Glomerular endothelial cell (primary cell): ENCODE measurements at regions not wholly inside any gene's neighbourhood (a gene's known extent, or its start where the extent isn't known, plus 50 kb on each side); places are given as distances from the start of the nearest gene placed in this dataset.

Source experiments
- DNase-seq: peaks from one replicate; pipeline ENCODE4 v3.0.0-alpha.2; 2011; ENCODE audit warnings: low read depth, low spot score; ENCODE audit errors: extremely low read depth

DNA sequence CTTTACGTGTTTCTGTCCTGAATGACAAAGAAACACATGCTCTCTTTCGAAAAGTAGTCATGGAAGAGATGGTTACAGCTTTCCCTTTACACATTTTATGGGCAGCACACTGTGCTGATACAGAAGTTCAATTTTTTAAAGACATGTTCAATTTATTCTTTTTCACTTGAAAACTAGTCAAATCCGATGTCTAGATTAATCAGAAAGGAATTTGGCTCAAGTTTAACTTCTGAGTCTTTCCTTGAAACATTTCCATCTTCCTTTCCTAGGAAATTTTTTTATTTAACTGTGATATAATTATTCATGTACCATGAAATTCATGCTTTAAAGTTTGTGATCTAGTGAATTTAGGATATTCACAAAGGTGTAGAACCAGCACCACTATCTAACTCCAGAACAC is 360.1 kb downstream of the TNS3 start:
- no peak for DNase-seq

GRCh38 chr7:47218378-47219176 is 363.3 kb downstream of the TNS3 start:
- DNase-seq, result no peak

- no peak for DNase-seq
These were observed 364.1 kb downstream of the TNS3 start for GRCh38 chr7:47217570-47218360.

DNA sequence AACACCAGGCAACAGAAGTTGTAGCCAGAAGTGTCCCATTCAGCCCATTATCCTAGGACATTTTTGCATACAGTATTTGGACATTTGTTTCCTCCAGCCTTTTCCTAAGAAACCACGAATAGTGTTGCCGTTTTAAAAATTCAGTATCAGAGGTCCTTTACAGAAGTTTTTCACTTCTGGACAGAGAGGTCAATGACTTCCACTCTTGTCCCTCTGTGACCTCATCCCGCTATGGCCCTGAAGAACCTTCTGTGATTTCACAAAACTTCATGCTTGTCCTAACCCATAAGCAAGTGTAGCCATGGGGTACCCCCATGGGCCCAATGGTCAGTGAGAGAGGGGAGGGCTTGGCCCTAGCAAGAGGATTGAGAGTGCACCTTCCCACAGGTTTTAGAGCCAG is 364.8 kb downstream of the TNS3 start:
- DNase-seq, result no peak

GRCh38 chr7:47216439-47216838 is 365.5 kb downstream of the TNS3 start:
- no peak for DNase-seq

DNA sequence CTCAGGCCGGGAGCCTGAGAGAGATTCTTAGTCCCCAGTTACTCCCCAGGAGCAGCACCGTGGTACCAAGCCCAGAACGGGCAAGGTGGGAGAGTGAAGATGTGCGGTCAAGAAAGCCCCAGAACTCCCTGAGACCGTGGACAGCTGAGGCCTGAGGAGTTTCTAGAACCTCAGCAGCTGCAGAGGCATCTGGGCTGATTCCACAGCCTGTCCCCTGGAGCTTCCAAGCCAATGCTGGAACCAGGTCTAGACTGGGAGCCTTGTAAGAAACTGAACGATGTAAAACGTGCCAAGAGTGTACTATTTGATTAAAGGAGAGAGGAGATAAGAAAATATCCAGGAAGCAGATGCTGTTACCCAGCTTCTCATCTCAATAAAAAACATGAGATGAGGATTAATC is 366.3 kb downstream of the TNS3 start:
- DNase-seq, result no peak

DNA sequence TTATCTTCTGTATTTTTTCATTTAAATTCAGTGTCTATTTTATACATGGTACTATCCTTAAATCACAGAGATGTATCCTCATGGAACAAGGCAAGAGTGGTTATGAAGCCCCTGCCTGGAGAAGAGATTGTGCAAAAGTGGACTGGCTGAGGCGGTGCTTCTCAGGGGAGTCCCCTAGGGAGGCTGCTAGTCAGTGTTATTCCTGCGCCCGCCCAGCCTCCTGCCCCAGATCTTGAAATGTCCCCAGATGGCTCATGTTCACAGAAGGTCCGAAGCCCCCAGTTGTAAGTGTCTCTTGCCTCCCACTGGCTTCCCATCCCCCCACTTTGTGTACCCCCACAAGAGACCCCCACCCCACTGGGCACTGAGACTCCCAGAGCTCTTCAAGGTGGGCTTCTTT is 366.9 kb downstream of the TNS3 start:
- DNase-seq, result no peak

DNA sequence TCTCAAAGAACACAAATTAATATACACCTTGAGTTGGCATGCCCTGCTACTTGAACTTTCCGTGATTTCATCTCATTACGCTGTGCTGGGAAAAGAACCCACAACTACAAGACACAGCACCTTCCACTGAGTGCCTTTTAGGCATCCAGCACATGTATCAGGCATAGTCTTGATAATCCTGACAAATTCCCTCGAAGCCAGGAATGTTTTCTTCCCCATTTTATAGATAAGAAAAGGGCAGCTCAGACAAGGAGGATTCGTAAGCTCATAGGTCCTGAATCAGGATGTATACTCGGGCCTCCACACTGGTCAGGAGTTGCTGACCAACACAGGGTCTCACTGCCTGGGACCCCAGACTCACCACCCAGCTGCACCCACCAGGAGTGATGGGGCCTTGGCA is 368.6 kb downstream of the TNS3 start:
- DNase-seq, result no peak

DNA sequence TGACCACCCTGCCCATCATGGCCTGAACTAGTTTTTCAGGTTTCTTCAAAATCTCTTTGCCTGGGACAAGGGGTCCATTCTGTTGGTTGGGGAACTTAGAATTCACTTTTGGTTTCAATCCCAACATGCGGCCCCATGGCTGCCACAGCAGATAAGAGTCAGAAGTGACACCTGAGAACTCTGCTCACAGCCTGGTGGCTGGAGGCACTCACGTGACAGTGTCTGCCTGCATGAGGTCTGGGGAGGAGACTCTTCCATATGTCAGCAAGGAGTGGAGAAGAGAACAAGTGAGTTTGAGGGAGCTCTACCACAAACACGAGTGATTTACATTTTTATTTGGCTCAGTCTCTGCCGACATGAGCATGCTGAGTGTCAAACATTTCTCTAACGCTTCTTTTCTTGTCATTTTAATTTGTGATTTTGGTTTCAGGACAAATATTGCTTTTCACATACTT is 370.4 kb downstream of the TNS3 start:
- DNase-seq, result no peak

DNA sequence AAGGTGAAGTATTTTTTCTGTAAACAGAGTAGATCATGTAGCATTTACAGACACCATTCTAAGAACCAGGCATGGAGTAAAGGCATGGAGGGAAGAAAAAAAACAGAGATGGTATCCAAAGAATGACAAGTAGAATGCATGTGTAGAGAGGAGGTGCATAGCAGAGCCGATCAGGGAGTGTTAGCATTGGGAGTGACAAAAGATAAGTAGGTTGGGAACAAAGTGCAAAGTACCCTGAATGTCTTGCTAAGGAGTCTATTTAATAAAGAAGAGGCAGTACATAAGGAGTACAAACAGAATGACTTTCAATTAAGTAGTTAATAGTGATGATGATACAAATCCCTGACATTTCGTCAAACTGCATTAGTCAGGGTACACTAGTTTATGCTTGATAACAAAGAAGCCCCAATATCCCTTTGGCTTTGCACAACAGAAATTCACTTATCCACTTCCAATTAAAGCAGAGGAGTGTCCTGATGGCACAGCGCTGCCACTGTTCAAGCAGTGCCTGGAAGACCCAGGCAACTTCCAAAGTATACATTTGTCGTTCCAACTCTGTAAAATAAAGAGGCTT is 371.5 kb downstream of the TNS3 start:
- no peak for DNase-seq

GRCh38 chr7:47207956-47208355 is 374.0 kb downstream of the TNS3 start:
- no peak for DNase-seq

- no peak for DNase-seq
These were observed 377.2 kb downstream of the TNS3 start for GRCh38 chr7:47204709-47205108.

- no peak for DNase-seq
These were observed 379.6 kb downstream of the TNS3 start for GRCh38 chr7:47202146-47202783.

GRCh38 chr7:47198159-47198558 is 383.8 kb downstream of the TNS3 start:
- DNase-seq, result no peak

DNA sequence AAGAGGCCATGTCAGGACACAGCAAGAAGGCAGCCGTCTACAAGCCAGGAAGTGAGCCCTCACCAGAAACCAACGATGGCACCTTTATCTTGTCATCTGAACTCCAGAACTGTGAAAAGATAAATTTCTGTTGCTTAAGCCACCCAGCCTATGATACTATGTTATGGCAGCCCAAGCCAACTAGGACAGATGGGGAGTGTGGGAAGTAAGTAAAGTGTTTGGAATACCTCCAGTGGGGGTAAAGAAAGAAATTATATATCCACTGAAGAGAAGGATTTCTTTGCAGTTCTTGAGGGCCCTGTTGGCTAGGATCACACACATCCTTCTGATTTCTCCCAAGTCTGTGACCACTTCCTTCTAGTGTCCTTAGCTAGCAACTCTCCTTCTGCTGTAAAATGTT is 384.4 kb downstream of the TNS3 start:
- no peak for DNase-seq

GRCh38 chr7:47196737-47197136 is 385.2 kb downstream of the TNS3 start:
- DNase-seq, result no peak

DNA sequence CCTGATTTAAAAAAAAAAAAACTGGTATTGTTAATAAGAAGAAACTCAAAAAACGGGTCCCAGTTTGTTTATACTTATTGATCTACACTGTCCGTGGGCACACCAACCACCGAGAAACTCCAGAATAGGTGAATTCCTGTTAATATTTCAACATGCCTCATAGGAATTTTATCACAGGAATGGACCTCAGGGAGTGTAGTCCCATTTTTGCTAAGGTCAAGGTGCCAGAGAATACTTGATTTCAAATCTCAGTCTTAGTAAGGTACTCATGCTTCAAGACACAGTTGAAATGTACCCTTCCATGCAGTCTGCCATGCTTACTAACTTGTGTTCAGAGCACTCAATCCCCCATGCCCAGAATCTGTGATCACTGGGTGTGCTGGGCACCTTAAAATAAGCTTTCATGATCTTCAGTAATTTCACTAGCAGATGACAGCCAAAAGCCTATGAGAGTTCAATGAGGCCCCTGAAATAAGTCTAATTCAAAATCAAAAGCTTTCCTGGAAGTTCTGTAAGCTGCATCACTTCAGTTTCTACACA is 385.7 kb downstream of the TNS3 start:
- DNase-seq, result no peak

DNA sequence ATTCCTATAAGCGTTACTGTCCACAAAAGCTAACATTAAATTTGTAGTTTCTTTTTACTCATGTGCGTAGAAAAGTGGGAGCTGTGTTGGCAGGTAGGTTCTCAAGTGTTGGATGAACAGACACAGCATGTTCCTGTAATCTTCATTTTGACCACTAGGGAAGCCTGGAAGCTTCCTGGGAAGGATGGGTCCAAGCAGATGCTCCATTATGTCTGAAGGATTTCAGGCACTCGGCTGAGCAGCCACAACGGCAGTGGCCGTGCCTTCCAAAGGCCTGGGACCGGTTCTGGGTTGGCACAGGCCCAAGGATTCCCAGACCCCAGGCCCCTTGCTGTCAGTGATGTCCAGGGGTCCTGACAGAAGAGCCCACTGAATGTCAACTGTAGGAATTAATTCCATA is 386.3 kb downstream of the TNS3 start:
- DNase-seq, result no peak

DNA sequence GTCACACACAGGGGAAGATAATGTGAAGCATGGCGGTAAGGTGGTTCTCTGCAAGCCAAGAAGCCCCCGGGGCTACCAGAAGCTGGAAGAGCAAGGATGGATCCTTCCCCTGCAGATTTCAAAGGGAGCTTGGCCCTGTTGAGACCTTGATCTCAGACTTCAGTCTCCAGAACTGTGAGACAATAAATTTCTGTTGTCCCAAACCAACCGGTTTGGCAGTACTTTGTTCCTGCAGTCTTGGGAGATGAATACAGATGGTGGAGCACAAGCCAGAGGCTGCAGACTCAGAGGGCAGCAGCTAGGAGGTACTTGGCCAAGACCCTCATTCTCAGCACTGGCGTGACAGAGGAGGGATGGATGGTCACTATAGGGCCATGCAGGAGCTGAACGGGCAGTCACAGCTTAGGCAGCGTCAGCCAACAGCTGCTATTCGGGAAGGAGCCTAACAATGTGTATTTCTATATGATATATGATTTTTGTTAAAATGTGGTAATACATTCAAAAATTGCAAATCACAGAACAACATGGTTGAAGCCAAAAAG is 387.3 kb downstream of the TNS3 start:
- no peak for DNase-seq

DNA sequence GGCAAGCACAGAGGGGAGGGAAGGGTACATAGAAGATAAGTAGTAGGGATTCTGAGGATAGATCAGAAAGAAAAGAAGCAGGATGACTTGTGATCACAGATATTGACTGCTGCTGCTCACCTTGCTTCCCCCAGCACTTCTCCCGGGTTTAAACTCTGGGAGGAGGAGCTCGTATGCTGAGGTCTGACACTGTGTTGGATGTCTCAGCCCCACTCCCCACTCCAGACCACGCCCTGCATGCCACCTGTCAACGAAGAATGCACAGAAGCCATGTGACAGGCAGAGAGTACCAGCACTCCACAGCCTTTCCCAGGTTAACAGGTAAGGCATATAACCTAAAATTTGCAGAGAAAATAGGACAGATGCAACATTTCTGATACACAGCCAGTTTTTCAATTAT is 388.9 kb downstream of the TNS3 start:
- no peak for DNase-seq

GRCh38 chr7:47191876-47192291 is 390.0 kb downstream of the TNS3 start:
- no peak for DNase-seq
